SJSA1 (cell line): ENCODE measurements at regions not wholly inside any gene's neighbourhood (a gene's known extent, or its start where the extent isn't known, plus 50 kb on each side); places are given as distances from the start of the nearest gene placed in this dataset.
"Not testable (repeated sequence)": the region's sequence is repeated elsewhere in the genome, so short reads cannot be mapped to it uniquely, and the experiment has no call there.

Experiments
- DNase-seq, 2 experiments: peaks; one replicate each; pipeline ENCODE4 v3.0.0-alpha.2; 2015 to 2020; ENCODE audit warnings: low spot score in 2 of 2, low read depth in 1 of 2
- H3K27ac ChIP-seq: fragments of 250-450 bp; sonication (Bioruptor Pico); 2 replicates; pipeline ENCODE4 v1.5.1; 2020; ENCODE audit warnings: mild to moderate bottlenecking, moderate library complexity
- H3K27me3 ChIP-seq: fragments of 250-450 bp; sonication (Bioruptor Pico); replicated peaks from 2 replicates; pipeline ENCODE4 v1.5.1; 2020; ENCODE audit warnings: mild to moderate bottlenecking, moderate library complexity
- H3K36me3 ChIP-seq: fragments of 250-450 bp; sonication (Bioruptor Pico); 2 replicates; pipeline ENCODE4 v1.5.1; 2020; ENCODE audit warnings: mild to moderate bottlenecking
- H3K4me1 ChIP-seq: fragments of 250-450 bp; sonication (Bioruptor Pico); replicated peaks from 2 replicates; pipeline ENCODE4 v1.6.1; 2021; ENCODE audit warnings: mild to moderate bottlenecking
- H3K4me3 ChIP-seq: fragments of 250-450 bp; sonication (Bioruptor Pico); 2 replicates; pipeline ENCODE4 v1.5.1; 2020; ENCODE audit warnings: mild to moderate bottlenecking
- H3K9me3 ChIP-seq: fragments of 250-450 bp; sonication (Bioruptor Pico); replicated peaks from 2 replicates; pipeline ENCODE4 v1.5.1; 2020; ENCODE audit warnings: mild to moderate bottlenecking

GRCh38 chr13:60852886-60853285 is 455.9 kb downstream of the TDRD3 start:
- H3K9me3 ChIP-seq, result no peaks in the 10 kb centered on the region
- no peaks in the 10 kb centered on the region for H3K27me3 ChIP-seq
- no peaks in the 10 kb centered on the region for H3K4me1 ChIP-seq
- DNase-seq, result no peak
- no peak overlapping the region for H3K27ac ChIP-seq
- H3K4me3 ChIP-seq, result no peak overlapping the region
- H3K36me3 ChIP-seq, result no peaks in the 10 kb centered on the region

- Histone ChIP-seq H3K4me1 (no peaks in the 10 kb centered on the region), H3K27me3 (no peaks in the 10 kb centered on the region), H3K36me3 (no peaks in the 10 kb centered on the region), H3K9me3 (no peaks in the 10 kb centered on the region), H3K27ac (no peak overlapping the region), H3K4me3 (no peak overlapping the region)
- DNase-seq, result no peak
These were observed 454.4 kb downstream of the TDRD3 start for GRCh38 chr13:60851378-60851777.

- no peaks in the 10 kb centered on the region for H3K36me3 ChIP-seq
- H3K27ac ChIP-seq, result no peak overlapping the region
- no peaks in the 10 kb centered on the region for H3K4me1 ChIP-seq
- DNase-seq, result no peak
- no peak overlapping the region for H3K4me3 ChIP-seq
- no peaks in the 10 kb centered on the region for H3K9me3 ChIP-seq
- no peaks in the 10 kb centered on the region for H3K27me3 ChIP-seq
These were observed 453.5 kb downstream of the TDRD3 start for GRCh38 chr13:60850526-60850925.

- Histone ChIP-seq H3K27me3 (no peaks in the 10 kb centered on the region), H3K9me3 (no peaks in the 10 kb centered on the region), H3K27ac (no peak overlapping the region), H3K4me3 (no peak overlapping the region), H3K4me1 (no peaks in the 10 kb centered on the region), H3K36me3 (no peaks in the 10 kb centered on the region)
- no peak for DNase-seq
These were observed 441.6 kb downstream of the TDRD3 start for GRCh38 chr13:60838581-60838980.

- Histone ChIP-seq H3K4me1 (no peaks in the 10 kb centered on the region), H3K36me3 (no peaks in the 10 kb centered on the region), H3K9me3 (no peaks in the 10 kb centered on the region), H3K4me3 (no peak overlapping the region), H3K27ac (no peak overlapping the region), H3K27me3 (no peaks in the 10 kb centered on the region)
- DNase-seq, result no peak
These were observed 440.8 kb downstream of the TDRD3 start for GRCh38 chr13:60837806-60838205.

GRCh38 chr13:60836821-60837220 is 439.8 kb downstream of the TDRD3 start:
- Histone ChIP-seq H3K27me3 (no peaks in the 10 kb centered on the region), H3K4me3 (no peak overlapping the region), H3K36me3 (no peaks in the 10 kb centered on the region), H3K27ac (no peak overlapping the region), H3K9me3 (no peaks in the 10 kb centered on the region), H3K4me1 (no peaks in the 10 kb centered on the region)
- DNase-seq, result no peak

GRCh38 chr13:60811581-60811980 is 414.6 kb downstream of the TDRD3 start:
- Histone ChIP-seq H3K36me3 (no peaks in the 10 kb centered on the region), H3K27ac (no peak overlapping the region)

GRCh38 chr13:60805640-60806039 is 408.6 kb downstream of the TDRD3 start:
- not testable (repeated sequence) for H3K27ac ChIP-seq, DNase-seq, H3K4me3 ChIP-seq, H3K4me1 ChIP-seq, H3K9me3 ChIP-seq, H3K27me3 ChIP-seq, H3K36me3 ChIP-seq

More at GRCh38 chr13:60811581-60811980, 414.6 kb downstream of the TDRD3 start:
- Histone ChIP-seq H3K4me1 (no peaks in the 10 kb centered on the region), H3K4me3 (no peak overlapping the region), H3K9me3 (no peaks in the 10 kb centered on the region), H3K27me3 (no peaks in the 10 kb centered on the region)
- DNase-seq, result no peak

GRCh38 chr13:60798503-60798902 is 401.5 kb downstream of the TDRD3 start:
- no peak for DNase-seq
- Histone ChIP-seq H3K36me3 (no peaks in the 10 kb centered on the region), H3K9me3 (no peaks in the 10 kb centered on the region), H3K4me3 (no peak overlapping the region), H3K27me3 (no peaks in the 10 kb centered on the region), H3K4me1 (no peaks in the 10 kb centered on the region), H3K27ac (no peak overlapping the region)

GRCh38 chr13:60797112-60797511 is 400.1 kb downstream of the TDRD3 start:
- Histone ChIP-seq H3K4me1 (no peaks in the 10 kb centered on the region), H3K36me3 (no peaks in the 10 kb centered on the region)

GRCh38 chr13:60794751-60795150 is 397.7 kb downstream of the TDRD3 start:
- Histone ChIP-seq H3K4me3 (no peak overlapping the region), H3K27me3 (no peaks in the 10 kb centered on the region), H3K36me3 (no peaks in the 10 kb centered on the region), H3K27ac (no peak overlapping the region), H3K9me3 (no peaks in the 10 kb centered on the region), H3K4me1 (no peaks in the 10 kb centered on the region)
- no peak for DNase-seq

More at GRCh38 chr13:60797112-60797511, 400.1 kb downstream of the TDRD3 start:
- Histone ChIP-seq H3K4me3 (no peak overlapping the region), H3K9me3 (no peaks in the 10 kb centered on the region), H3K27ac (no peak overlapping the region), H3K27me3 (no peaks in the 10 kb centered on the region)
- DNase-seq, result no peak

- Histone ChIP-seq H3K4me1 (no peaks in the 10 kb centered on the region), H3K27me3 (no peaks in the 10 kb centered on the region), H3K4me3 (no peak overlapping the region), H3K9me3 (no peaks in the 10 kb centered on the region), H3K27ac (no peak overlapping the region), H3K36me3 (no peaks in the 10 kb centered on the region)
- DNase-seq, result no peak
These were observed 393.6 kb downstream of the TDRD3 start for GRCh38 chr13:60790620-60791019.

- no peaks in the 10 kb centered on the region for H3K9me3 ChIP-seq
- H3K4me3 ChIP-seq, result no peak overlapping the region
- H3K36me3 ChIP-seq, result no peaks in the 10 kb centered on the region
- DNase-seq, result no peak
- no peaks in the 10 kb centered on the region for H3K4me1 ChIP-seq
- no peak overlapping the region for H3K27ac ChIP-seq
- H3K27me3 ChIP-seq, result no peaks in the 10 kb centered on the region
These were observed 391.3 kb downstream of the TDRD3 start for GRCh38 chr13:60788156-60788829.

- DNase-seq, result no peak
- no peaks in the 10 kb centered on the region for H3K4me1 ChIP-seq
- H3K27me3 ChIP-seq, result no peaks in the 10 kb centered on the region
- no peaks in the 10 kb centered on the region for H3K36me3 ChIP-seq
- no peak overlapping the region for H3K4me3 ChIP-seq
- no peak overlapping the region for H3K27ac ChIP-seq
- no peaks in the 10 kb centered on the region for H3K9me3 ChIP-seq
These were observed 390.1 kb downstream of the TDRD3 start for GRCh38 chr13:60787083-60787482.

GRCh38 chr13:60772726-60773125 is 375.7 kb downstream of the TDRD3 start:
- Histone ChIP-seq H3K4me1 (no peaks in the 10 kb centered on the region), H3K4me3 (no peak overlapping the region), H3K36me3 (no peaks in the 10 kb centered on the region), H3K27me3 (no peaks in the 10 kb centered on the region), H3K9me3 (no peaks in the 10 kb centered on the region), H3K27ac (no peak overlapping the region)
- no peak for DNase-seq
